ENCODE measurements at regions not wholly inside any gene's neighbourhood (a gene's known extent, or its start where the extent isn't known, plus 50 kb on each side); places are given as distances from the start of the nearest gene placed in this dataset.

DNA sequence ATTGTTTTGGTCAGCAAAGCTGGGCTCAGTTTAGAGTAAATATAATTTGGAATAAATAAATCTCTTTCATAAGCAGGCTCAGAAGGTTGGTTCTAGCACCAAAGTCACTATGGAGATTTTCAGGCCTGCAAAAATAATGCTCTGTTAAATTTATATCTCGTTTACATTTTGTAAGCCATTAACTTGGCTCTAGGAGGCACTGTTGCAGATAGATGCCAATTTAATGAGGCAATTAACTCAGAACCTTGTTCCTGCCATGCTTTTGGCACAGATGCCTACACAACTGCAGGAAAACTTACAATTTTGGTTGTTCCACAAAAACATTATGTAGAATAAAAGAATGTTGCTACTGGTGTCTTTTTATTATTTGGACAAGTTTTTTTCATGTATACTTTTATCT is 428.1 kb downstream of the FLRT2 start:
- TF ChIP-seq, protein P1, sequence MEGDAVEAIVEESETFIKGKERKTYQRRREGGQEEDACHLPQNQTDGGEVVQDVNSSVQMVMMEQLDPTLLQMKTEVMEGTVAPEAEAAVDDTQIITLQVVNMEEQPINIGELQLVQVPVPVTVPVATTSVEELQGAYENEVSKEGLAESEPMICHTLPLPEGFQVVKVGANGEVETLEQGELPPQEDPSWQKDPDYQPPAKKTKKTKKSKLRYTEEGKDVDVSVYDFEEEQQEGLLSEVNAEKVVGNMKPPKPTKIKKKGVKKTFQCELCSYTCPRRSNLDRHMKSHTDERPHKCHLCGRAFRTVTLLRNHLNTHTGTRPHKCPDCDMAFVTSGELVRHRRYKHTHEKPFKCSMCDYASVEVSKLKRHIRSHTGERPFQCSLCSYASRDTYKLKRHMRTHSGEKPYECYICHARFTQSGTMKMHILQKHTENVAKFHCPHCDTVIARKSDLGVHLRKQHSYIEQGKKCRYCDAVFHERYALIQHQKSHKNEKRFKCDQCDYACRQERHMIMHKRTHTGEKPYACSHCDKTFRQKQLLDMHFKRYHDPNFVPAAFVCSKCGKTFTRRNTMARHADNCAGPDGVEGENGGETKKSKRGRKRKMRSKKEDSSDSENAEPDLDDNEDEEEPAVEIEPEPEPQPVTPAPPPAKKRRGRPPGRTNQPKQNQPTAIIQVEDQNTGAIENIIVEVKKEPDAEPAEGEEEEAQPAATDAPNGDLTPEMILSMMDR (IDR thresholded peaks at IDR 0.05; ENCODE audit: poor library complexity): no peak
- no peak for TF ChIP-seq EZH2 (IDR thresholded peaks at IDR 0.05; ENCODE audit: borderline replicate concordance)

Data from hepatocyte (in vitro differentiated cells).